ENCODE measurements at regions not wholly inside any gene's neighbourhood (a gene's known extent, or its start where the extent isn't known, plus 50 kb on each side); places are given as distances from the start of the nearest gene placed in this dataset.

DNA sequence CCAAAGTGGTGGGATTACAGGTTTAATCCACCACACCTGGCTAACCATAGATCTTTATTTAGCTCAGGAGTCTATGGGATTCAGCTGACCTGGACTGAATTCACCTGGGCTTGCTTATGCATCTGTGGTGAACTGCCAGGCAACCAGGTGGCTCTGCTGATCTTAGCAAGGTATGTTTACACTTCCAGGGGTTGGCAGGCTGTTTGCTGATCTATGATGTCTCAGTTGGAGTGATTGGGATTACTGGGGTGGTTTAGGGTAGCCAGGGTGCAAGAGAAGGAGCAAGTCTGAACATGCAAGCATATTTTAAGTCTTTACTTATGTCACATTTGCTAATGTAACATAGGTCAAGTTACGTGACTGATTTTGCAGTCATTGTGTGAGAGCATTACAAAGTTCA lies 63.6 kb upstream of the JAK2 start:
- CTCF ChIA-PET: no interaction called here
- H3K27ac Mint-ChIP-seq (ENCODE audit: unreplicated experiment): no peak overlapping the region
- BruUV-seq (replicated peaks): no TSS peak
- H3K4me3 Mint-ChIP-seq (ENCODE audit: low read depth, unreplicated experiment): no peak overlapping the region
- TF ChIP-seq, protein P1, sequence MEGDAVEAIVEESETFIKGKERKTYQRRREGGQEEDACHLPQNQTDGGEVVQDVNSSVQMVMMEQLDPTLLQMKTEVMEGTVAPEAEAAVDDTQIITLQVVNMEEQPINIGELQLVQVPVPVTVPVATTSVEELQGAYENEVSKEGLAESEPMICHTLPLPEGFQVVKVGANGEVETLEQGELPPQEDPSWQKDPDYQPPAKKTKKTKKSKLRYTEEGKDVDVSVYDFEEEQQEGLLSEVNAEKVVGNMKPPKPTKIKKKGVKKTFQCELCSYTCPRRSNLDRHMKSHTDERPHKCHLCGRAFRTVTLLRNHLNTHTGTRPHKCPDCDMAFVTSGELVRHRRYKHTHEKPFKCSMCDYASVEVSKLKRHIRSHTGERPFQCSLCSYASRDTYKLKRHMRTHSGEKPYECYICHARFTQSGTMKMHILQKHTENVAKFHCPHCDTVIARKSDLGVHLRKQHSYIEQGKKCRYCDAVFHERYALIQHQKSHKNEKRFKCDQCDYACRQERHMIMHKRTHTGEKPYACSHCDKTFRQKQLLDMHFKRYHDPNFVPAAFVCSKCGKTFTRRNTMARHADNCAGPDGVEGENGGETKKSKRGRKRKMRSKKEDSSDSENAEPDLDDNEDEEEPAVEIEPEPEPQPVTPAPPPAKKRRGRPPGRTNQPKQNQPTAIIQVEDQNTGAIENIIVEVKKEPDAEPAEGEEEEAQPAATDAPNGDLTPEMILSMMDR (IDR thresholded peaks at IDR 0.05; ENCODE audit: unreplicated experiment): no peak
- H3K27me3 Mint-ChIP-seq (ENCODE audit: unreplicated experiment): no peaks in the 10 kb centered on the region
- no peak for DNase-seq
- intact Hi-C loops (cut with micrococcal nuclease; ENCODE audit: unreplicated experiment): no loop called here
- peaks cover 5% of the 10 kb centered on the region for H3K36me3 Mint-ChIP-seq (ENCODE audit: insufficient read depth, unreplicated experiment)
- peaks cover 4% of the 10 kb centered on the region for H3K9me3 Mint-ChIP-seq (ENCODE audit: low read depth, unreplicated experiment)
- peaks cover 16% of the 10 kb centered on the region for H3K4me1 Mint-ChIP-seq (ENCODE audit: low read depth, unreplicated experiment)

DNA sequence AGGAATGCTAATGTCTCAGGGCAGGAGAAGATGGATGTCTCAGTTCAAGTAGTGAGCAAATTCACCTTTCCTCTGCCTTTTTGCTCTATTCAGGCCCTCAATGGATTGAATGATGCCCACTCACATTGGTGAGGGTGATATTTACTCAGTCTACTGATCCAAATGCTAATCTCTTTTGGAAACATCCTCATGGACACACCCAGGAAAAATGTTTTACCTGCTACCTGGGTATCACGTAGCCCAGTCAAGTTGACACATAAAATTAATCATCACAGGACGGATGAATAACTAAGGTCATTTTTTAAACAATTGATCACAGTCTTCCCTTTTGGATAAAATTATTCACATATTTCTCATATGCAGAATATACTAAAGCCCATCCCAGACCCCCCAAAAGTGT lies 63.0 kb upstream of the JAK2 start:
- Mint-ChIP-seq H3K4me3 (ENCODE audit: low read depth, unreplicated experiment) (no peak overlapping the region), H3K36me3 (ENCODE audit: insufficient read depth, unreplicated experiment) (peaks cover 5% of the 10 kb centered on the region), H3K9me3 (ENCODE audit: low read depth, unreplicated experiment) (peaks cover 4% of the 10 kb centered on the region), H3K27me3 (ENCODE audit: unreplicated experiment) (no peaks in the 10 kb centered on the region), H3K27ac (ENCODE audit: unreplicated experiment) (no peak overlapping the region), H3K4me1 (ENCODE audit: low read depth, unreplicated experiment) (peaks cover 16% of the 10 kb centered on the region)
- TF ChIP-seq, protein P1 (IDR thresholded peaks at IDR 0.05; ENCODE audit: unreplicated experiment): no peak
- no peak for DNase-seq
- intact Hi-C loops (cut with micrococcal nuclease; ENCODE audit: unreplicated experiment): no loop called here
- CTCF ChIA-PET: no interaction called here
- BruUV-seq (replicated peaks): no TSS peak

DNA sequence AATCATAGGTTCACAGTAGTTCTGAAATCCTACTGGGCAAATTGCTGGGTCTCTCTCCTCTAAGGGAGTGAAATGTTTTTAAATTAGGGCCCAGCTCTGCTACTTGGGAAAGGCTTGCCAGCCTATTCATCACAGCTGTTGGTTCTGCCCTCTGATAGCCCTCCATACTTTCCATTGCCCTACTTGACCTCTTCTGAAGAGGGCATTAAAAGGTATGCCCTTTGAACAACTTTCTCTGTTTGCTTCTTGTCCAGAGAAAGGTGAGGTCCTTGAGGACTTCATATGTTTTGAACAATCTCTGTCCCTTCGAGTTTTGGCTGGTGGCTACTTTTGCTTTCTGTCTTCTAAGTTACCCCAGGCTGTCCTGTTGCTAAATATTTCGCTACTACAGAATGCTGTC lies 62.3 kb upstream of the JAK2 start:
- CTCF ChIA-PET: no interaction called here
- Mint-ChIP-seq H3K27ac (ENCODE audit: unreplicated experiment) (no peak overlapping the region), H3K27me3 (ENCODE audit: unreplicated experiment) (no peaks in the 10 kb centered on the region), H3K36me3 (ENCODE audit: insufficient read depth, unreplicated experiment) (peaks cover 5% of the 10 kb centered on the region), H3K9me3 (ENCODE audit: low read depth, unreplicated experiment) (peaks cover 4% of the 10 kb centered on the region), H3K4me1 (ENCODE audit: low read depth, unreplicated experiment) (peaks cover 15% of the 10 kb centered on the region), H3K4me3 (ENCODE audit: low read depth, unreplicated experiment) (no peak overlapping the region)
- intact Hi-C loops (cut with micrococcal nuclease; ENCODE audit: unreplicated experiment): no loop called here
- DNase-seq: no peak
- BruUV-seq (replicated peaks): no TSS peak
- TF ChIP-seq, protein P1 (IDR thresholded peaks at IDR 0.05; ENCODE audit: unreplicated experiment): no peak

DNA sequence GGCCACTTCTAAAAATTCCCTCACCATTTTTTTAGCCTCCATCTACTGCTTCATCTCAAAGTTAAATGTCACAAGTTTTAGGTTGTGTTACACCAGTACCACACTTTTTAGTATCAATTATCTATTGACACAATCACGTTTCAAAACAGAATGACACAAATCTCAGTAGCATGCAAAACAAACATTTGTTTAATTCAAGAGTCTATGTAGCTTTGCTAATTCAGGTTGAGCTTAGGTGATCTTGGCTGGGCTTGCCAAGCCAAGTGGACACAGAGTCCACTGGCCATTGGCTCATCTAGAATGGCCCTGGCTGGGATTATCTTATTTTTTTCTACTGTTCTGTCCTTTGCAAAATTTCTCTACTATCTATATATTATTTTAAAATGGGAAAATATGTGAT lies 61.9 kb upstream of the JAK2 start:
- Mint-ChIP-seq H3K27me3 (ENCODE audit: unreplicated experiment) (no peaks in the 10 kb centered on the region), H3K27ac (ENCODE audit: unreplicated experiment) (no peak overlapping the region), H3K4me1 (ENCODE audit: low read depth, unreplicated experiment) (peaks cover 11% of the 10 kb centered on the region), H3K36me3 (ENCODE audit: insufficient read depth, unreplicated experiment) (peaks cover 5% of the 10 kb centered on the region), H3K9me3 (ENCODE audit: low read depth, unreplicated experiment) (peaks cover 4% of the 10 kb centered on the region), H3K4me3 (ENCODE audit: low read depth, unreplicated experiment) (no peak overlapping the region)
- TF ChIP-seq, protein P1 (IDR thresholded peaks at IDR 0.05; ENCODE audit: unreplicated experiment): no peak
- BruUV-seq (replicated peaks): no TSS peak
- no peak for DNase-seq
- CTCF ChIA-PET: no interaction called here
- intact Hi-C loops (cut with micrococcal nuclease; ENCODE audit: unreplicated experiment): no loop called here
